Vagina (tissue), 2 donors: ENCODE measurements at regions not wholly inside any gene's neighbourhood (a gene's known extent, or its start where the extent isn't known, plus 50 kb on each side); places are given as distances from the start of the nearest gene placed in this dataset.
"Not testable (repeated sequence)": the region's sequence is repeated elsewhere in the genome, so short reads cannot be mapped to it uniquely, and the experiment has no call there.

ENCODE experiments used
- DNase-seq, 2 donors: peaks; one replicate each; pipeline ENCODE4 v3.0.0-alpha.2; 2017; ENCODE audit errors: extremely low spot score in 2 of 2
- H3K27ac ChIP-seq: fragments of 200-600 bp; sonication (generic); one replicate; pipeline ENCODE4 v1.5.1; 2019
- H3K27me3 ChIP-seq: fragments of 200-600 bp; sonication (generic); one replicate; pipeline ENCODE4 v1.5.1; 2019
- H3K36me3 ChIP-seq, 2 donors: fragments of 200-600 bp; sonication (generic); one replicate each; pipeline ENCODE4 v1.5.1; 2017 to 2019
- H3K4me1 ChIP-seq: fragments of 200-600 bp; sonication (generic); one replicate; pipeline ENCODE4 v1.5.1; 2019
- H3K4me3 ChIP-seq, 2 donors: fragments of 200-600 bp; sonication (generic); 1 replicate in 1 of 2; 2 replicates in 1 of 2; pipeline ENCODE4 v1.5.1; 2016 to 2019
- H3K9me3 ChIP-seq: fragments of 200-600 bp; sonication (generic); one replicate; pipeline ENCODE4 v1.5.1; 2019
- POLR2A ChIP-seq, 2 donors: fragments of 450-650 bp; IDR thresholded peaks; one replicate each; pipeline ENCODE4 v1.6.1; 2017; ENCODE audit warnings: antibody characterized with exemption in 2 of 2, mild to moderate bottlenecking in 2 of 2, moderate library complexity in 2 of 2
- POLR2AphosphoS5 ChIP-seq, 2 donors: sonication (generic); formaldehyde crosslinking; IDR thresholded peaks; one replicate each; pipeline ENCODE4 v1.9.0; 2017; ENCODE audit warnings: antibody characterized with exemption in 2 of 2, mild to moderate bottlenecking in 2 of 2, low read depth in 1 of 2; ENCODE audit not compliant: insufficient read depth in 1 of 2
- intact Hi-C: fragments of 100-400 bp; cut with DNase I; formaldehyde crosslinking; loops from one replicate; pipeline ENCODE4 v1.15.1; 2023
- TF ChIP-seq, protein P1 (sequence below), 3 experiments: fragments of 450-650 bp in 2 of 3; fragments of 200-600 bp in 1 of 3; sonication (generic) in 1 of 3; IDR thresholded peaks; one replicate each; pipeline ENCODE4 v1.5.1; 2017 to 2019; ENCODE audit warnings: antibody characterized with exemption in 3 of 3, mild to moderate bottlenecking in 2 of 3, moderate library complexity in 2 of 3

DNA sequence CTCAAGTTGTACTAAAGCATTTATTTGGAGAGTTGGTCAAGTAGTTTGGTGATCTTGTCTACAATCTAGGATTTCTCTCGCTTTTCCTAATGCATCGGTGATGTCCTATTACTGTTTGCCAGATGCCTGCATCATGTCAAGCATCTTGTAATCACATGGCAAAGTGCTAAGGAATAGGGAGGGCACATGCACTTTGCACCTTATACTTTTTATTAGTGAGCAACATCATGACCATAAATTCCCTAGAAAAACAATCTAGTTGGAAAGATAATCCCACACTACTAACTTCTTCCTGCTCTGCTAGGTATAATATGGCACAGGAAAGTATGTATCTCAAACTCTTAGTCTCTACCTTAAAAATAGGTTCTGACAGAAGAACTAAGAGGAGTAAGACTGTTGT is 894.3 kb upstream of the SLITRK1 start:
- no peak for DNase-seq
- Histone ChIP-seq H3K27ac (no peak overlapping the region), H3K9me3 (no peaks in the 10 kb centered on the region), H3K36me3 (no peaks in the 10 kb centered on the region), H3K4me1 (no peaks in the 10 kb centered on the region), H3K4me3 (no peak overlapping the region), H3K27me3 (no peaks in the 10 kb centered on the region)
- intact Hi-C loops: no loop called here
- TF ChIP-seq POLR2A (IDR thresholded peaks at IDR 0.05): no peak
- TF ChIP-seq POLR2AphosphoS5 (IDR thresholded peaks at IDR 0.05; ENCODE audit: insufficient read depth in 1 of 2, low read depth in 1 of 2): no peak
- TF ChIP-seq, protein P1, sequence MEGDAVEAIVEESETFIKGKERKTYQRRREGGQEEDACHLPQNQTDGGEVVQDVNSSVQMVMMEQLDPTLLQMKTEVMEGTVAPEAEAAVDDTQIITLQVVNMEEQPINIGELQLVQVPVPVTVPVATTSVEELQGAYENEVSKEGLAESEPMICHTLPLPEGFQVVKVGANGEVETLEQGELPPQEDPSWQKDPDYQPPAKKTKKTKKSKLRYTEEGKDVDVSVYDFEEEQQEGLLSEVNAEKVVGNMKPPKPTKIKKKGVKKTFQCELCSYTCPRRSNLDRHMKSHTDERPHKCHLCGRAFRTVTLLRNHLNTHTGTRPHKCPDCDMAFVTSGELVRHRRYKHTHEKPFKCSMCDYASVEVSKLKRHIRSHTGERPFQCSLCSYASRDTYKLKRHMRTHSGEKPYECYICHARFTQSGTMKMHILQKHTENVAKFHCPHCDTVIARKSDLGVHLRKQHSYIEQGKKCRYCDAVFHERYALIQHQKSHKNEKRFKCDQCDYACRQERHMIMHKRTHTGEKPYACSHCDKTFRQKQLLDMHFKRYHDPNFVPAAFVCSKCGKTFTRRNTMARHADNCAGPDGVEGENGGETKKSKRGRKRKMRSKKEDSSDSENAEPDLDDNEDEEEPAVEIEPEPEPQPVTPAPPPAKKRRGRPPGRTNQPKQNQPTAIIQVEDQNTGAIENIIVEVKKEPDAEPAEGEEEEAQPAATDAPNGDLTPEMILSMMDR (IDR thresholded peaks at IDR 0.05): no peak

DNA sequence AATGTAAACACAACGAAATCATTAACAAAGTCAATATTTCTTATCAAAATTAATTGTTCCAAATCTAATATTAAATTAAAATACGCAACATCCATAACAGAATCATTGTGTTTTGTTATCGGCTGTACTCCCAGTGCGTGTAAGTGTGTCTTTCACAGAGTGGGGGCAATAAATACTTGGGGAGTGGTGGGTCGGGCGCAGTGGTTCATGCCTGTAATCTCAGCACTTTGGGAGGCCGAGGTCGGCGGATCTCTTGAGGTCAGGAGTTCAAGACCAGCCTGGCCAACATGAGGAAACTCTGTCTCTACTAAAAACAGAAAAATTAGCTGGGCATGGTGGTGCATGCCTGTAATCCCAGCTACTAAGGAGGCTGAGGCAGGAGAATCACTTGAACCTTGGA is 893.6 kb upstream of the SLITRK1 start:
- intact Hi-C loops, H3K4me1 ChIP-seq, H3K27me3 ChIP-seq, H3K36me3 ChIP-seq, H3K4me3 ChIP-seq, H3K9me3 ChIP-seq, DNase-seq, H3K27ac ChIP-seq: not testable (repeated sequence)

DNA sequence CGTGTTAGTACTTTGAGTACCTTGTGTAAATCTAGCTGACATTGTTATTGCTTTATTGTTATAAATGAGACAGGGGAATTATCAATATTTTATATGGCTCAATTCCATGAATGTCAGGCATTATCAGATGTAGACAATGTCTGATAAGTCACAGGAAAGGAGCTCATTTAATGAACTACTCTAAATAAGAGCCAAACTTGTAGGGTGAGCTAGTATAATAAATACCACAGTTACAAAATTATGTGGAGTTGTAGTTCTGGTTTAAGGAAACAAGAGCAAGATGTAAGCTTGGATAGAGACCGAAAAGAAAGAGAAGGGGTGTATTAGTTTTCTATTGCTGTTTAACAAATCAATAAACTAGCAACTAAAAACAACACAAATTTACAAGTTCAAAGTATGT is 891.8 kb upstream of the SLITRK1 start:
- H3K9me3 ChIP-seq: no peaks in the 10 kb centered on the region
- no peaks in the 10 kb centered on the region for H3K36me3 ChIP-seq
- TF ChIP-seq POLR2AphosphoS5 (IDR thresholded peaks at IDR 0.05; ENCODE audit: insufficient read depth in 1 of 2, low read depth in 1 of 2) (no peak), POLR2A (IDR thresholded peaks at IDR 0.05) (no peak)
- TF ChIP-seq, protein P1 (IDR thresholded peaks at IDR 0.05): no peak
- no peak for DNase-seq
- H3K4me3 ChIP-seq: no peak overlapping the region
- intact Hi-C loops: no loop called here
- H3K4me1 ChIP-seq: no peaks in the 10 kb centered on the region
- no peaks in the 10 kb centered on the region for H3K27me3 ChIP-seq
- H3K27ac ChIP-seq: no peak overlapping the region

DNA sequence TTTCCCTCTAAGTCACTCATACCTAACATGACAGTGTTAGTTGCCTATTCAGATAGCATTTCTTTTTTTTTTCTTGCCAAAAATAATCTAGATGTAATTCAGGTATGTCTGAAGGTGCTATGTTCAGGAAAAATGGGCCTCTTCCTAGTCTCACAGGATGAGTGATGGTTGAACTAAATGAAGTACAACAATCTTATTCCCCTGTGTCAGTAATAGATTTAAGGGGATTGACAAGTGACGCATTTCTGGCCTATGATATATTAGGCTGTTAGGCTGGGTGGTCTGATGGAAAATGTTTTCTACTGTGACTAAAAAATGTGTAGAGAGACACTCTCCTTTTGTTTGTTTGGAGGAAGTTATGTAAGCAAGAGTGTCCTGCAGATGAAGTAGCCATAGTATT is 878.7 kb upstream of the SLITRK1 start:
- H3K36me3 ChIP-seq: no peaks in the 10 kb centered on the region
- H3K4me1 ChIP-seq: no peaks in the 10 kb centered on the region
- TF ChIP-seq POLR2AphosphoS5 (IDR thresholded peaks at IDR 0.05; ENCODE audit: insufficient read depth in 1 of 2, low read depth in 1 of 2): no peak
- TF ChIP-seq, protein P1 (IDR thresholded peaks at IDR 0.05): no peak
- no peak for TF ChIP-seq POLR2A (IDR thresholded peaks at IDR 0.05)
- H3K27ac ChIP-seq: no peak overlapping the region
- intact Hi-C loops: no loop called here
- H3K9me3 ChIP-seq: no peaks in the 10 kb centered on the region
- DNase-seq: no peak
- no peak overlapping the region for H3K4me3 ChIP-seq
- no peaks in the 10 kb centered on the region for H3K27me3 ChIP-seq

DNA sequence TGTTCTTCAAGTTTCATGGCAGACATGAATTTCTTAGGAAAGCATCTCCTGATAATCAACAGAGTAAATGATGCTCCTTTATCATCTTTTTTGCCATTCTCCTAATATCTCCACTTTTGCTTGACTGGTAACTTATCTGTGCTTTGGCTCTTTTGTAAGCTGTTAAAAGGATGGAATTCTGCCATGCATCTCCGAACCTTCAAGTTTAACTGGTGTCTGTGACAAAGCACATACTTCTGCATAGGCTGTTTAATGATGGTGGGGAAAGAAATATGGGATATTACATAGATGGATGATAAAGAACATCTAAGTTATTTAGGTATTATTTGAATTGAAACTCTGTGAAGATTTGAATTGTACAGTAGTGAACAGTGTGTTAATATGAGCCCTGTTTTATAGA is 866.9 kb upstream of the SLITRK1 start:
- Histone ChIP-seq H3K27ac (no peak overlapping the region), H3K9me3 (no peaks in the 10 kb centered on the region)

More for the DNA sequence above, 866.9 kb upstream of the SLITRK1 start:
- H3K27me3 ChIP-seq: no peaks in the 10 kb centered on the region
- H3K36me3 ChIP-seq: no peaks in the 10 kb centered on the region
- H3K4me3 ChIP-seq: no peak overlapping the region
- TF ChIP-seq POLR2AphosphoS5 (IDR thresholded peaks at IDR 0.05; ENCODE audit: insufficient read depth in 1 of 2, low read depth in 1 of 2) (no peak), POLR2A (IDR thresholded peaks at IDR 0.05) (no peak)
- TF ChIP-seq, protein P1 (IDR thresholded peaks at IDR 0.05): no peak
- intact Hi-C loops: no loop called here
- DNase-seq: no peak
- H3K4me1 ChIP-seq: no peaks in the 10 kb centered on the region
